ENCODE measurements at regions not wholly inside any gene's neighbourhood (a gene's known extent, or its start where the extent isn't known, plus 50 kb on each side); places are given as distances from the start of the nearest gene placed in this dataset.

GRCh38 chr14:85325134-85326017, 204.6 kb upstream of the FLRT2 start:
- Histone ChIP-seq H3K27ac (no peak overlapping the region), H3K27me3 (no peaks in the 10 kb centered on the region), H3K4me1 (no peaks in the 10 kb centered on the region), H3K9me3 (no peaks in the 10 kb centered on the region), H3K36me3 (no peaks in the 10 kb centered on the region), H3K4me3 (no peak overlapping the region)
- 97% methylated on average over 3 of the region's 3 CpGs for WGBS
- no peak for DNase-seq (ENCODE audit: low spot score in 2 of 2)
- TF ChIP-seq POLR2AphosphoS5 (IDR thresholded peaks at IDR 0.05) (no peak), POLR2A (IDR thresholded peaks at IDR 0.05) (no peak), EP300 (IDR thresholded peaks at IDR 0.05) (no peak), CTCF (IDR thresholded peaks at IDR 0.05) (no peak)

GRCh38 chr14:85332401-85332800, 197.5 kb upstream of the FLRT2 start:
- H3K36me3 ChIP-seq: no peaks in the 10 kb centered on the region
- H3K9me3 ChIP-seq: no peaks in the 10 kb centered on the region
- DNase-seq (ENCODE audit: low spot score in 2 of 2): no peak
- TF ChIP-seq EP300 (IDR thresholded peaks at IDR 0.05) (no peak), POLR2A (IDR thresholded peaks at IDR 0.05) (no peak), CTCF (IDR thresholded peaks at IDR 0.05) (no peak), POLR2AphosphoS5 (IDR thresholded peaks at IDR 0.05) (no peak)
- WGBS: 27% methylated on average over 1 of the region's 1 CpG
- no peaks in the 10 kb centered on the region for H3K27me3 ChIP-seq
- no peak overlapping the region for H3K4me3 ChIP-seq
- no peaks in the 10 kb centered on the region for H3K4me1 ChIP-seq
- H3K27ac ChIP-seq: no peak overlapping the region

GRCh38 chr14:85333313-85333712, 196.6 kb upstream of the FLRT2 start:
- no peaks in the 10 kb centered on the region for H3K36me3 ChIP-seq
- H3K9me3 ChIP-seq: no peaks in the 10 kb centered on the region
- DNase-seq (ENCODE audit: low spot score in 2 of 2): no peak
- TF ChIP-seq POLR2A (IDR thresholded peaks at IDR 0.05): no peak
- TF ChIP-seq CTCF (IDR thresholded peaks at IDR 0.05): no peak
- no peak for TF ChIP-seq EP300 (IDR thresholded peaks at IDR 0.05)
- TF ChIP-seq POLR2AphosphoS5 (IDR thresholded peaks at IDR 0.05): no peak
- H3K27ac ChIP-seq: peak overlapping the region; percentile 28
- H3K4me1 ChIP-seq: no peaks in the 10 kb centered on the region
- no peak overlapping the region for H3K4me3 ChIP-seq
- no peaks in the 10 kb centered on the region for H3K27me3 ChIP-seq
- 63% methylated on average over 3 of the region's 3 CpGs for WGBS

- no peaks in the 10 kb centered on the region for H3K4me1 ChIP-seq
- DNase-seq (ENCODE audit: low spot score in 2 of 2): no peak
- WGBS: 95% methylated on average over 4 of the region's 4 CpGs
- no peaks in the 10 kb centered on the region for H3K36me3 ChIP-seq
- H3K9me3 ChIP-seq: no peaks in the 10 kb centered on the region
- H3K27me3 ChIP-seq: no peaks in the 10 kb centered on the region
- TF ChIP-seq POLR2A (IDR thresholded peaks at IDR 0.05): no peak
- no peak for TF ChIP-seq POLR2AphosphoS5 (IDR thresholded peaks at IDR 0.05)
- no peak for TF ChIP-seq EP300 (IDR thresholded peaks at IDR 0.05)
- no peak for TF ChIP-seq CTCF (IDR thresholded peaks at IDR 0.05)
- H3K4me3 ChIP-seq: no peak overlapping the region
- no peak overlapping the region for H3K27ac ChIP-seq
Measured at GRCh38 chr14:85333841-85334240, 196.1 kb upstream of the FLRT2 start.

- no peak for DNase-seq (ENCODE audit: low spot score in 2 of 2)
- TF ChIP-seq POLR2AphosphoS5 (IDR thresholded peaks at IDR 0.05) (no peak), EP300 (IDR thresholded peaks at IDR 0.05) (no peak), CTCF (IDR thresholded peaks at IDR 0.05) (no peak), POLR2A (IDR thresholded peaks at IDR 0.05) (no peak)
- no peaks in the 10 kb centered on the region for H3K9me3 ChIP-seq
- no peaks in the 10 kb centered on the region for H3K36me3 ChIP-seq
- no peaks in the 10 kb centered on the region for H3K27me3 ChIP-seq
- H3K4me3 ChIP-seq: no peak overlapping the region
- H3K27ac ChIP-seq: no peak overlapping the region
- WGBS: 88% methylated on average over 3 of the region's 3 CpGs
- no peaks in the 10 kb centered on the region for H3K4me1 ChIP-seq
Measured at GRCh38 chr14:85334316-85334715, 195.6 kb upstream of the FLRT2 start.
